NOMO-1 treated with DMSO at 0.1 percent for 48 hours (cell line): ENCODE measurements at regions not wholly inside any gene's neighbourhood (a gene's known extent, or its start where the extent isn't known, plus 50 kb on each side); places are given as distances from the start of the nearest gene placed in this dataset.
A peak's percentile ranks its signal among the peaks of the same experiment; 100 is the strongest.
"Not testable (repeated sequence)": the region's sequence is repeated elsewhere in the genome, so short reads cannot be mapped to it uniquely, and the experiment has no call there.

ENCODE experiments used
- DNase-seq: peaks from one replicate; lab custom pipeline; 2025; ENCODE audit not compliant: unreplicated experiment; lab: John Stamatoyannopoulos, UW

DNA sequence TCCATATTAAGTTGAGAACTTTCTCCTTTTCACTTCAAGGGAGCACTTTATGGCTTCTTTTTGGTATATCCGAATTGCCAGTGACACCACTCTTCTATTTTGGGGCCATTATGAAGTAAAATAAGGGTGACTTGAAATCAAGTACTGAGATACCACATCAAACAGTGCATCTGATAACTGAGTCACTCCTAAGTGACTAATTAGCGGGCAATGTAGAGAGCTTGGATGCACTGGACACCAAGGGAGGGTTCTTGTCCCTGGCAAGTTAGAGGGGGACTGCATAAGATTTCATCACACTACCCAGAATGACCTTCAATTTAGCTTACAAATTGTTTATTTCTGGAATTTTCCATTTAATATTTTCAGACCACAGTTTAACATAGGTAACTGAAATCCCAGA lies 813.9 kb upstream of the CDH10 start:
- DNase-seq, result peak; percentile 59

DNA sequence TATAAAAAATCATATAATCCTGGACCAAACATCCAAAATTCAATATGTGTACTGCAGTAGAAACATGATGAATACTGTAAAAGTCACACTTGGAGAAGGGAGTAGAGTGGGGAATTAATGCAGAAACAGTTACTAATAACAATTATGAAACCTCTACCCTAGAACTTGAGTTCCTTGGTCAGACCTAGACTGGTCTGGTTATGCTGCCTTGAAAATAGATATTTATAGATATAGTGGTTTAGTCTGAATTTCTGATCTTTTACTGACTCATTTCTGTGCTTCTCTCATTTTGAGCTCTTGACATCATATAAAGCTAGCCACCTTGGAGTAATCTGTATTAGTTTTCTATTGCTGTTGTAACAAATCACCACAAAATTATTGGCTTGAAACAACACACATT lies 808.7 kb upstream of the CDH10 start:
- no peak for DNase-seq

DNA sequence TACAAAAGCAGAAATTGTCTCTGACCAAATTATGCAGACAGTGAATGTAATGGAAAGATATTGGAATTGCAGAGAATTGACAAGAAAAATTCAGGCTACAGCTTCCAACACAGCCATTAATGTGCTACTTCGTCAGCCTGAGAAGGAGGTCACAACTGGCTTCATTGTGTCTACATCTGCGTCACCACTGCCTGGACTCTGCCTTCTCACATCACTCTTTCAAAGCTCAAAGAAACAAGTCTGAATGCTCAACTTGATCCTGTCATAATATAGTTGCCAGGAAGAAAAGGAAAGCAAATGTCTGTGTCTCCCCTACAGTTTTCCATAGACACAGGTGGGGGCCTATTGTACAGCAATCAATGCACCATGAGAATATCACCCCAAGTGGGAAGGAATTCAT lies 806.5 kb upstream of the CDH10 start:
- DNase-seq, result no peak

GRCh38 chr5:25448646-25449045 lies 803.9 kb upstream of the CDH10 start:
- DNase-seq, result no peak

- DNase-seq, result no peak
Observed at GRCh38 chr5:25448190-25448621, 803.4 kb upstream of the CDH10 start.

- DNase-seq, result not testable (repeated sequence)
Observed at GRCh38 chr5:25446061-25446420, 801.3 kb upstream of the CDH10 start.

DNA sequence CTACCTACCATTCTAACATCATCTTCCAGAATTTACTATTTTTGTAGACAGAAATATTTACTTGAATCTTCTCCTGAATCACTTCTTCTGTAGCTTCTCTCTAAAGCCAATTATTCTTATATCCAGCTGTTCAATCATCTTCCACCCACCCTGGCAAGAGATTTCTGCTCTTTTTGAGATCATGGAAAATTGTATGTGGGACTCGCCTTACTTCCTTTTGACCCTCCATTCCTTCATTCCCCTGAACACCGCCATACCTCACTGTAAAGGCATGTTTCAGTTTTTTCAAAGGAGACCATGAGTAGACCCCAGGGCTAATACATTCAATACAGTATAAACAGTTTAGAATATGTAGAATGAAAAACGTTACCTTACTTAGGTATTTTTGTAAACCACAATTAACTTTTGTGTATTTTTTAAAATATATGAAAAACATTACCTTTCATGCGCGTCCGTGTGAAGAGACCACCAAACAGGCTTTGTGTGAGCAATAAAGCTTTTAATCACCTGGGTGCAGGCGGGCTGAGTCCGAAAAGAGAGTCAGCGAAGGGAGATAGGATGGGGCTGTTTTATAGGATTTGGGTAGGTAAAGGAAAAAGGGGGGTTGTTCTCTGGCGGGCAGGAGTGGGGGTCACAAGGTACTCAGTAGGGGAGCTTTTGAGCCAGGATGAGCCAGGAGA lies 800.7 kb upstream of the CDH10 start:
- not testable (repeated sequence) for DNase-seq

- DNase-seq, result no peak
Observed at GRCh38 chr5:25444697-25445096, 799.9 kb upstream of the CDH10 start.

GRCh38 chr5:25441810-25442209 lies 797.0 kb upstream of the CDH10 start:
- DNase-seq, result no peak

GRCh38 chr5:25439025-25439424 lies 794.2 kb upstream of the CDH10 start:
- DNase-seq, result no peak

GRCh38 chr5:25438375-25438774 lies 793.6 kb upstream of the CDH10 start:
- DNase-seq, result not testable (repeated sequence)

DNA sequence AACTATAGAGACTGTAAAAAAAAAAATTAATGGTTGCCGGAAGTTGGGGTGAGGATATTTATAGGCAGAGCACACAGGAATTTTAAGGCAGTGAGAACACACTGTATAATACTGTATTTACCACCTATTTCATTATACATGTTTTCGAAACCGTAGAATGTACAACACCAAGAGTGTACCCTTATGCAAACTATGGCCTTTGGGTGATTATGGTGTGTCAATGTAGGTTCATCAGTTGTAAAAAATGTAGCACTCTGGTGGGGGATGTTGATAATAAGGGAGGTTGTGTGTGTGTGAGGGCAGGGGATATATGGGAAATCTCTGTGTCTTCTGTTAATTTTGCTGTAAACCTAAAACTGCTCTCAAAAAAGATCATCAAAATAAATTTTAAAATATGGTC lies 791.7 kb upstream of the CDH10 start:
- DNase-seq, result no peak

- DNase-seq, result no peak
Observed at GRCh38 chr5:25435882-25436281, 791.1 kb upstream of the CDH10 start.

- DNase-seq, result no peak
Observed at GRCh38 chr5:25427240-25427639, 782.5 kb upstream of the CDH10 start.

DNA sequence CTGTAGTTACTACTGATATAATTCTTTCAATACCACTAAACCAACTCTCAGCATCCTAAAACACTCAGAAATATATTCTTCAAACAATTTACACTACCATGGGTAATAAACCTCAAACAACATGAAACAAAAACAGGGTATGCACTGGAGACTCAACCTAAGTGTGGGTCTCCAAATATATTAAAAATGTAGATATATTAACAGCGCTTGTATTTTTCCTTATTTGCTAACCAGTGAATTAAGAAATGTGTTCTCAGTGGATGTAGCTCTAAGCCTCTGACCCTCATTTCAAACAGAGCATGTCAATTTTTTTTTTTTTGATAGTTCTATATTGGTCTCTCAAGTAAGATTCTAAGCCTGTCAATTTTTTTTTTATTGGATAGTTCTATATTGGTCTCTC lies 778.5 kb upstream of the CDH10 start:
- no peak for DNase-seq

DNA sequence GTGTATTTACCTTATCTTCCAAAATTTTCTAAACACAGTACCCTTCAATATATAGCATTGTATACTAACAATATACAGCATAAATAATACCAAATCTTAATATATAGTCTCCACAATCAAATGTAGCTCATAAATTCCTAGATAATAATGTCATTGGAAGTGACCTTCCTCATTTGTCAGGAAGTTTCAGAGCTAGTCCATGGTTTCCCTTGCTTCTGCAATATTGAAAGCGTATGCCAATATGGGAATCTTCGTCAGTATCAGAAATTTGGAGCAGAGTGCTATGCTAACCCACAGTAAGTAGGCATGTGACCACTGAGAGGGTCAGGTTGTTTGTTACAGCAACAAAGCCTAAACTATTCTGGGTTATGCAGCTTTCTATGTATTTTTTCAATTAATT lies 774.9 kb upstream of the CDH10 start:
- no peak for DNase-seq

GRCh38 chr5:25418978-25419377 lies 774.2 kb upstream of the CDH10 start:
- DNase-seq, result no peak

- no peak for DNase-seq
Observed at GRCh38 chr5:25418319-25418859, 773.6 kb upstream of the CDH10 start.

GRCh38 chr5:25416960-25417359 lies 772.2 kb upstream of the CDH10 start:
- no peak for DNase-seq

- no peak for DNase-seq
Observed at GRCh38 chr5:25415970-25416369, 771.2 kb upstream of the CDH10 start.

DNA sequence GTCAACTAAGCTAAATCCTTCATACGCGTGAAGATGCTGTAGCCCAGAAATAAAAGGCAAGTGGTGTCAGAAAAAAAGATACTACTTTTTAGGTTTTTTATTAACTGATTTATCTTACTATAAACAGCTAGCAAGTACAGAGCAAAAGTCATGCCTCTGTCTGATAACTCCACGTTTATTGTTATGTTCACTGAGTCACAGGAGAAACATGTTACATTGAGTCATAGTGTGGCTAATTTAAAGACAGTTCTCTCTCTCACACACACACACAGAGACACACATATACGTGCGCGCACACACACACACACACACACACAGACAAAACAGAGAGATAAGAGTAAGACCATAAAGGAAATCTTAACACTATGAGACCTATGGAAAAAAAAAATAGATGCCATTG lies 770.0 kb upstream of the CDH10 start:
- no peak for DNase-seq

GRCh38 chr5:25412116-25412661 lies 767.4 kb upstream of the CDH10 start:
- no peak for DNase-seq

DNA sequence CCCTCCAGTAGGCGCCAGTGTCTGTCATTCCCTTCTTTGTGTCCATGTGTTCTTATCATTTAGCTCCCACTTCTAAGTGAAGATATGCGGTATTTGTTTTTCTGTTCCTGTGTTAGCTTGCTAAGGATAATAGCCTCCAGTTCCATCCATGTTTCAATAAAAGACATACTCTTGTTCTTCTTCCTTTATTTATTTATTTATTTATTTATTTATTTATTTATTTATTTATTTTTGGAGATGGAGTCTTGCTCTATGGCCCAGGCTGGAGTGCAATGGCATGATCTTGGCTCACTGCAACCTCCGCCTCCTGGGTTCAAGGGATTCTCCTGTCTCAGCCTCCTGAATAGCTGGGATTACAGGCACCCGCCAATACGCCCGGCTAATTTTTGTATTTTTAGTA lies 762.6 kb upstream of the CDH10 start:
- not testable (repeated sequence) for DNase-seq
